Suprapubic skin (tissue), 3 donors: ENCODE measurements at regions not wholly inside any gene's neighbourhood (a gene's known extent, or its start where the extent isn't known, plus 50 kb on each side); places are given as distances from the start of the nearest gene placed in this dataset.

Source experiments
- POLR2AphosphoS5 ChIP-seq, 3 donors: sonication (generic); formaldehyde crosslinking; IDR thresholded peaks; one replicate each; pipeline ENCODE4 v1.6.1; 2017; ENCODE audit warnings: antibody characterized with exemption in 3 of 3
- TF ChIP-seq, protein P1 (sequence below), 2 donors: fragments of 200-600 bp in 1 of 2; fragments of 450-650 bp in 1 of 2; sonication (generic) in 1 of 2; IDR thresholded peaks; one replicate each; pipeline ENCODE4 v1.5.1; 2016 to 2019; ENCODE audit warnings: antibody characterized with exemption in 2 of 2, mild to moderate bottlenecking in 1 of 2, moderate library complexity in 1 of 2

DNA sequence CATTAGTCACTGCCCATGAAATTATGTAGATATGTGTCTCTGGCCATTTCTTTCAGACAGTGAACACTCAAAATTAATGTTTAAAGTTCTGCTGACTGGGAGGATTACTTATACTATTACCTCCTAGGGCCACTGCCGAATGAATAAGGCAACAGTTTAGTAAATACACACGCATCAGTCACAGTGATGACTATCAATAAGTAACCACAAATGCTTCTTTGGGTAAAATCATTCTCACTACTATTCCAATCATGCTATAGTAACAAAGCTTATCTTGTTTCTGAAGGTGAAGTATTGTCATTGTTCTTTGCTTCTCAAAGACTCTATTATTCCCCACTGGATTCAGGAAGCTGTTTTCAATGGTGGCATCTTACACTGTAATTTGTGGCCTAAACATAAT is 478.8 kb downstream of the EPHA3 start:
- TF ChIP-seq, protein P1, sequence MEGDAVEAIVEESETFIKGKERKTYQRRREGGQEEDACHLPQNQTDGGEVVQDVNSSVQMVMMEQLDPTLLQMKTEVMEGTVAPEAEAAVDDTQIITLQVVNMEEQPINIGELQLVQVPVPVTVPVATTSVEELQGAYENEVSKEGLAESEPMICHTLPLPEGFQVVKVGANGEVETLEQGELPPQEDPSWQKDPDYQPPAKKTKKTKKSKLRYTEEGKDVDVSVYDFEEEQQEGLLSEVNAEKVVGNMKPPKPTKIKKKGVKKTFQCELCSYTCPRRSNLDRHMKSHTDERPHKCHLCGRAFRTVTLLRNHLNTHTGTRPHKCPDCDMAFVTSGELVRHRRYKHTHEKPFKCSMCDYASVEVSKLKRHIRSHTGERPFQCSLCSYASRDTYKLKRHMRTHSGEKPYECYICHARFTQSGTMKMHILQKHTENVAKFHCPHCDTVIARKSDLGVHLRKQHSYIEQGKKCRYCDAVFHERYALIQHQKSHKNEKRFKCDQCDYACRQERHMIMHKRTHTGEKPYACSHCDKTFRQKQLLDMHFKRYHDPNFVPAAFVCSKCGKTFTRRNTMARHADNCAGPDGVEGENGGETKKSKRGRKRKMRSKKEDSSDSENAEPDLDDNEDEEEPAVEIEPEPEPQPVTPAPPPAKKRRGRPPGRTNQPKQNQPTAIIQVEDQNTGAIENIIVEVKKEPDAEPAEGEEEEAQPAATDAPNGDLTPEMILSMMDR (IDR thresholded peaks at IDR 0.05) = no peak
- TF ChIP-seq POLR2AphosphoS5 (IDR thresholded peaks at IDR 0.05) = no peak
